GM19438 (cell line): ENCODE measurements at regions not wholly inside any gene's neighbourhood (a gene's known extent, or its start where the extent isn't known, plus 50 kb on each side); places are given as distances from the start of the nearest gene placed in this dataset.

Experiments used
- ATAC-seq: cut with Tn5 transposase; IDR thresholded peaks from one replicate; pipeline ENCODE4 v1.9.1; 2021; ENCODE audit warnings: low read depth; ENCODE audit not compliant: unreplicated experiment

GRCh38 chr1:193634470-193634869 is 448.1 kb upstream of the B3GALT2 start:
- no peak for ATAC-seq

GRCh38 chr1:193633991-193634390 is 447.6 kb upstream of the B3GALT2 start:
- ATAC-seq = no peak

- ATAC-seq = no peak
Observed at GRCh38 chr1:193633093-193633492, 446.7 kb upstream of the B3GALT2 start.

GRCh38 chr1:193631306-193631705 is 444.9 kb upstream of the B3GALT2 start:
- ATAC-seq = no peak

- ATAC-seq = no peak
Observed at GRCh38 chr1:193629875-193630274, 443.5 kb upstream of the B3GALT2 start.

- ATAC-seq = no peak
Observed at GRCh38 chr1:193626695-193627094, 440.3 kb upstream of the B3GALT2 start.

GRCh38 chr1:193625255-193625654 is 438.8 kb upstream of the B3GALT2 start:
- ATAC-seq = no peak

- no peak for ATAC-seq
Observed at GRCh38 chr1:193619911-193620310, 433.5 kb upstream of the B3GALT2 start.

- ATAC-seq = no peak
Observed at GRCh38 chr1:193614817-193615216, 428.4 kb upstream of the B3GALT2 start.

- no peak for ATAC-seq
Observed at GRCh38 chr1:193614275-193614674, 427.9 kb upstream of the B3GALT2 start.

- no peak for ATAC-seq
Observed at GRCh38 chr1:193613041-193613440, 426.6 kb upstream of the B3GALT2 start.

GRCh38 chr1:193609592-193609991 is 423.2 kb upstream of the B3GALT2 start:
- ATAC-seq = no peak

GRCh38 chr1:193607787-193608186 is 421.4 kb upstream of the B3GALT2 start:
- no peak for ATAC-seq

- ATAC-seq = no peak
Observed at GRCh38 chr1:193606035-193606434, 419.6 kb upstream of the B3GALT2 start.

GRCh38 chr1:193602705-193603104 is 416.3 kb upstream of the B3GALT2 start:
- ATAC-seq = no peak

GRCh38 chr1:193593147-193593885 is 406.9 kb upstream of the B3GALT2 start:
- ATAC-seq = no peak

- no peak for ATAC-seq
Observed at GRCh38 chr1:193592317-193592716, 405.9 kb upstream of the B3GALT2 start.

- no peak for ATAC-seq
Observed at GRCh38 chr1:193590102-193590501, 403.7 kb upstream of the B3GALT2 start.

- ATAC-seq = no peak
Observed at GRCh38 chr1:193589597-193590040, 403.2 kb upstream of the B3GALT2 start.

GRCh38 chr1:193588311-193589082 is 402.1 kb upstream of the B3GALT2 start:
- no peak for ATAC-seq

- no peak for ATAC-seq
Observed at GRCh38 chr1:193584731-193585239, 398.4 kb upstream of the B3GALT2 start.

GRCh38 chr1:193581341-193581740 is 394.9 kb upstream of the B3GALT2 start:
- no peak for ATAC-seq
